ENCODE measurements at regions not wholly inside any gene's neighbourhood (a gene's known extent, or its start where the extent isn't known, plus 50 kb on each side); places are given as distances from the start of the nearest gene placed in this dataset.

GRCh38 chr5:167661605-167662004, 629.8 kb upstream of the WWC1 start:
- DNase-seq, result no peak

GRCh38 chr5:167664222-167664804, 627.1 kb upstream of the WWC1 start:
- no peak for DNase-seq

GRCh38 chr5:167665841-167666375, 625.5 kb upstream of the WWC1 start:
- no peak for DNase-seq

GRCh38 chr5:167671176-167671575, 620.3 kb upstream of the WWC1 start:
- no peak for DNase-seq

GRCh38 chr5:167673942-167674341, 617.5 kb upstream of the WWC1 start:
- DNase-seq, result no peak

GRCh38 chr5:167678481-167678880, 613.0 kb upstream of the WWC1 start:
- DNase-seq, result no peak

GRCh38 chr5:167684251-167684650, 607.2 kb upstream of the WWC1 start:
- no peak for DNase-seq

- no peak for DNase-seq
Observed at GRCh38 chr5:167688341-167689130, 602.9 kb upstream of the WWC1 start.

- no peak for DNase-seq
Observed at GRCh38 chr5:167694325-167695147, 596.9 kb upstream of the WWC1 start.

- DNase-seq, result no peak
Observed at GRCh38 chr5:167696558-167697314, 594.7 kb upstream of the WWC1 start.

GRCh38 chr5:167699432-167699831, 592.0 kb upstream of the WWC1 start:
- no peak for DNase-seq

GRCh38 chr5:167701051-167701450, 590.4 kb upstream of the WWC1 start:
- no peak for DNase-seq

- no peak for DNase-seq
Observed at GRCh38 chr5:167702014-167702413, 589.4 kb upstream of the WWC1 start.

- DNase-seq, result no peak
Observed at GRCh38 chr5:167708449-167708848, 583.0 kb upstream of the WWC1 start.

- no peak for DNase-seq
Observed at GRCh38 chr5:167709625-167710024, 581.8 kb upstream of the WWC1 start.

GRCh38 chr5:167710444-167711073, 580.9 kb upstream of the WWC1 start:
- no peak for DNase-seq

GRCh38 chr5:167712986-167713585, 578.4 kb upstream of the WWC1 start:
- no peak for DNase-seq

GRCh38 chr5:167713896-167714295, 577.5 kb upstream of the WWC1 start:
- no peak for DNase-seq

- no peak for DNase-seq
Observed at GRCh38 chr5:167716126-167716775, 575.2 kb upstream of the WWC1 start.

GRCh38 chr5:167720259-167720658, 571.2 kb upstream of the WWC1 start:
- DNase-seq, result no peak

- DNase-seq, result no peak
Observed at GRCh38 chr5:167720676-167721260, 570.7 kb upstream of the WWC1 start.
